SK-N-SH (cell line): ENCODE measurements at regions not wholly inside any gene's neighbourhood (a gene's known extent, or its start where the extent isn't known, plus 50 kb on each side); places are given as distances from the start of the nearest gene placed in this dataset.

Experiments
- CTCF ChIA-PET: fragments of 300-600, 350-600 bp; formaldehyde crosslinking; extraction: SDS; loops from one replicate; lab custom pipeline; 2021; lab: Yijun Ruan, JAX
- POLR2A ChIA-PET: fragments of 350-600 bp; sonication (Branson Sonifier 250); formaldehyde crosslinking; extraction: SDS; loops from one replicate; lab custom pipeline; 2020; ENCODE audit warnings: antibody characterized with exemption, inconsistent platforms; lab: Yijun Ruan, JAX
- DNase-seq: peaks from one replicate; pipeline ENCODE4 v3.0.0; 2012
- H2AFZ ChIP-seq: fragments of 200-600 bp; sonication (generic); 2 replicates; pipeline ENCODE4 v1.8.1; 2016; ENCODE audit warnings: antibody characterized with exemption, mild to moderate bottlenecking, low read depth
- H3F3A ChIP-seq: fragments of 200-600 bp; sonication (generic); replicated peaks from 2 replicates; pipeline ENCODE3; 2016; ENCODE audit warnings: antibody characterized with exemption, mild to moderate bottlenecking; ENCODE audit not compliant: insufficient read depth
- H3K27ac ChIP-seq, 2 experiments: fragments of 200-500 bp in 1 of 2; fragments of 200-600 bp in 1 of 2; sonication (Bioruptor generic) in 1 of 2; sonication (generic), shearing (Covaris generic) in 1 of 2; 2 replicates each; pipeline versions ENCODE4 v1.5.1 to v1.6.1; 2014 to 2016; ENCODE audit warnings: low read depth in 2 of 2, inconsistent platforms in 1 of 2, low read length in 1 of 2, mild to moderate bottlenecking in 1 of 2, mixed read lengths in 1 of 2
- H3K27me3 ChIP-seq: fragments of 200-600 bp; sonication (generic), shearing (Covaris generic); 2 replicates; pipeline ENCODE4 v1.6.1; 2016; ENCODE audit warnings: mixed run types; ENCODE audit not compliant: insufficient read depth
- H3K36me3 ChIP-seq, 2 experiments: fragments of 200-500 bp in 1 of 2; fragments of 200-600 bp in 1 of 2; sonication (Bioruptor generic) in 1 of 2; sonication (generic) in 1 of 2; replicated peaks in 1 of 2; 2 replicates each; pipeline versions ENCODE3 to v1.5.1; 2014 to 2016; ENCODE audit warnings: low read length in 1 of 2, mild to moderate bottlenecking in 1 of 2; ENCODE audit not compliant: insufficient read depth in 2 of 2, control insufficient read depth in 1 of 2
- H3K4me1 ChIP-seq, 2 experiments: fragments of 200-500 bp in 1 of 2; fragments of 200-600 bp in 1 of 2; sonication (Bioruptor generic) in 1 of 2; sonication (generic), shearing (Covaris generic) in 1 of 2; 2 replicates each; pipeline versions ENCODE4 v1.5.1 to v1.6.1; 2014 to 2016; ENCODE audit warnings: low read depth in 1 of 2, low read length in 1 of 2, mixed run types in 1 of 2; ENCODE audit not compliant: insufficient read depth in 2 of 2, control insufficient read depth in 1 of 2
- H3K4me2 ChIP-seq: fragments of 200-600 bp; sonication (generic), shearing (Covaris generic); 2 replicates; pipeline ENCODE4 v1.6.1; 2017; ENCODE audit warnings: mixed run types
- H3K4me3 ChIP-seq, 2 experiments: fragments of 200-500 bp in 1 of 2; fragments of 200-600 bp in 1 of 2; sonication (Bioruptor generic) in 1 of 2; sonication (generic), shearing (Covaris generic) in 1 of 2; 2 replicates each; pipeline versions ENCODE4 v1.5.1 to v1.8.1; 2014 to 2016; ENCODE audit warnings: low read depth in 2 of 2, inconsistent platforms in 1 of 2, low read length in 1 of 2, mild to moderate bottlenecking in 1 of 2, mixed read lengths in 1 of 2, moderate library complexity in 1 of 2
- H3K79me2 ChIP-seq: fragments of 200-600 bp; sonication (generic); 2 replicates; pipeline ENCODE4 v1.8.1; 2017; ENCODE audit warnings: mild to moderate bottlenecking; ENCODE audit not compliant: insufficient read depth
- H3K9ac ChIP-seq: fragments of 200-600 bp; sonication (generic); 2 replicates; pipeline ENCODE4 v1.6.1; 2017; ENCODE audit warnings: mixed run types
- H3K9me2 ChIP-seq: fragments of 200-600 bp; sonication (generic); 2 replicates; pipeline ENCODE4 v1.6.1; 2017; ENCODE audit warnings: mixed run types
- H3K9me3 ChIP-seq: fragments of 200-600 bp; sonication (generic); 2 replicates; pipeline ENCODE4 v1.6.1; 2017; ENCODE audit warnings: mixed run types, mild to moderate bottlenecking, moderate library complexity
- H4K20me1 ChIP-seq: fragments of 200-600 bp; sonication (generic); 2 replicates; pipeline ENCODE4 v1.6.1; 2017; ENCODE audit warnings: mild to moderate bottlenecking, mixed run types; ENCODE audit not compliant: insufficient read depth
- CHD2 ChIP-seq: fragments of 150-350 bp; IDR thresholded peaks from 2 replicates; pipeline ENCODE4 v1.6.1; 2018; ENCODE audit warnings: low read length; ENCODE audit not compliant: partially characterized antibody
- ELF1 ChIP-seq: IDR thresholded peaks from 2 replicates; pipeline ENCODE4 v1.4.0; 2012
- EP300 ChIP-seq, 2 experiments: IDR thresholded peaks; 2 replicates each; pipeline versions ENCODE4 v1.4.0 to v1.6.1; 2012; ENCODE audit warnings: borderline replicate concordance in 1 of 2, low read depth in 1 of 2, low read length in 1 of 2
- FOSL2 ChIP-seq: IDR thresholded peaks from 2 replicates; pipeline ENCODE4 v1.4.0; 2012; ENCODE audit warnings: low read depth, mild to moderate bottlenecking, moderate library complexity, borderline replicate concordance
- FOXM1 ChIP-seq: IDR thresholded peaks from 2 replicates; pipeline ENCODE4 v1.4.0; 2012; ENCODE audit warnings: low read depth, mild to moderate bottlenecking
- GABPA ChIP-seq: IDR thresholded peaks from 2 replicates; pipeline ENCODE4 v1.4.0; 2012; ENCODE audit warnings: low read depth, mild to moderate bottlenecking
- IRF3 ChIP-seq: fragments of 150-350 bp; IDR thresholded peaks from 2 replicates; pipeline ENCODE4 v1.6.1; 2016; ENCODE audit warnings: mild to moderate bottlenecking, low read depth, low read length
- JUND ChIP-seq: IDR thresholded peaks from 2 replicates; pipeline ENCODE4 v1.4.0; 2012
- MEF2A ChIP-seq: IDR thresholded peaks from 2 replicates; pipeline ENCODE4 v1.4.0; 2012; ENCODE audit warnings: low read depth, borderline replicate concordance
- MXI1 ChIP-seq: IDR thresholded peaks from 2 replicates; pipeline ENCODE4 v1.6.1; 2012; ENCODE audit warnings: mild to moderate bottlenecking, low read depth, low read length, improper control_type of control experiment
- NFIC ChIP-seq: IDR thresholded peaks from 2 replicates; pipeline ENCODE4 v1.4.0; 2012; ENCODE audit warnings: borderline replicate concordance
- POLR2AphosphoS5 ChIP-seq: IDR thresholded peaks from 2 replicates; pipeline ENCODE4 v1.6.1; 2012; ENCODE audit warnings: low read depth, low read length
- RAD21 ChIP-seq: IDR thresholded peaks from 2 replicates; pipeline ENCODE4 v1.6.1; 2012; ENCODE audit warnings: mild to moderate bottlenecking, low read length
- RCOR1 ChIP-seq: fragments of 150-350 bp; IDR thresholded peaks from 2 replicates; pipeline ENCODE4 v1.6.1; 2017; ENCODE audit warnings: antibody characterized with exemption, low read length
- REST ChIP-seq: IDR thresholded peaks from 2 replicates; pipeline ENCODE4 v1.6.1; 2012; ENCODE audit warnings: mild to moderate bottlenecking, low read depth, low read length, moderate library complexity
- RFX5 ChIP-seq: IDR thresholded peaks from 2 replicates; pipeline ENCODE4 v1.6.1; 2012; ENCODE audit warnings: mild to moderate bottlenecking, improper control_type of control experiment, low read length
- RXRA ChIP-seq: IDR thresholded peaks from 2 replicates; pipeline ENCODE4 v1.4.0; 2012; ENCODE audit warnings: low read depth, mild to moderate bottlenecking, borderline replicate concordance
- SIN3A ChIP-seq: IDR thresholded peaks from 2 replicates; pipeline ENCODE4 v1.6.1; 2012; ENCODE audit warnings: low read depth, mild to moderate bottlenecking, low read length, moderate library complexity, borderline replicate concordance
- SMC3 ChIP-seq: IDR thresholded peaks from 2 replicates; pipeline ENCODE4 v1.6.1; 2012; ENCODE audit warnings: low read depth, low read length, improper control_type of control experiment
- TCF12 ChIP-seq: IDR thresholded peaks from 2 replicates; pipeline ENCODE4 v1.4.0; 2012
- TEAD4 ChIP-seq: IDR thresholded peaks from 2 replicates; pipeline ENCODE4 v1.4.0; 2012; ENCODE audit warnings: mild to moderate bottlenecking, borderline replicate concordance; ENCODE audit not compliant: insufficient read depth
- USF1 ChIP-seq: IDR thresholded peaks from 2 replicates; pipeline ENCODE4 v1.4.0; 2012; ENCODE audit warnings: low read depth, borderline replicate concordance
- WGBS: methylation state at CpG from one replicate; pipeline ENCODE4 v1.1.6; 2017; ENCODE audit warnings: low lambda C conversion rate; 5-methylcytosine and 5-hydroxymethylcytosine counted together
- TF ChIP-seq, protein P1 (sequence below): IDR thresholded peaks from 2 replicates; pipeline ENCODE4 v1.4.0; 2012; ENCODE audit warnings: low read depth
- TF ChIP-seq, protein P2 (sequence below): IDR thresholded peaks from 2 replicates; pipeline ENCODE4 v1.4.0; 2012; ENCODE audit warnings: low read depth, borderline replicate concordance
- TF ChIP-seq, protein P3 (sequence below): fragments of 200-600 bp; sonication (generic); IDR thresholded peaks from 2 replicates; pipeline ENCODE4 v1.6.1; 2017; ENCODE audit warnings: antibody characterized with exemption, mild to moderate bottlenecking, moderate library complexity

GRCh38 chr16:17768257-17768656 lies 297.5 kb upstream of the XYLT1 start:
- Histone ChIP-seq H4K20me1 (no peaks in the 10 kb centered on the region), H3K27ac (peak overlapping the region; percentile 17 to 87; a peak in 3 of 4 replicates), H3K79me2 (no peaks in the 10 kb centered on the region), H2AFZ (no peak overlapping the region), H3K4me3 (no peak overlapping the region), H3K36me3 (no peaks in the 10 kb centered on the region), H3F3A (peaks cover 4% of the 10 kb centered on the region), H3K4me2 (no peak overlapping the region; the same call in 1 of the 2 replicates), H3K9me3 (no peaks in the 10 kb centered on the region), H3K9me2 (no peaks in the 10 kb centered on the region), H3K9ac (peak overlapping the region; percentile 36; the same call in 1 of the 2 replicates), H3K4me1 (peaks cover 0 to 3% of the 10 kb centered on the region in 2 experiments; a peak in 1 of 4 replicates), H3K27me3 (no peaks in the 10 kb centered on the region)
- no peak for DNase-seq
- 10% methylated on average over 1 of the region's 1 CpG for WGBS
- CTCF ChIA-PET = interaction anchor here (0.6 to 1.0 kb wide), 2 partner anchors 161 to 1149 kb away, joined by 3 read pairs; no protein-coding TSS in a partner anchor
- POLR2A ChIA-PET = no interaction called here
- TF ChIP-seq RFX5 (no peak), TCF12 (peak; percentile 93), FOSL2 (peak; percentile 92), EP300 (IDR thresholded peaks at IDR 0.05; ENCODE audit: borderline replicate concordance in 1 of 2, low read depth in 1 of 2, low read length in 1 of 2) (peak in 1 of 2 experiments; percentile 91; a peak in 2 of 4 replicates), RAD21 (no peak), CHD2 (no peak), IRF3 (no peak), SMC3 (no peak), MXI1 (no peak), TEAD4 (peak; percentile 90), POLR2AphosphoS5 (peak; percentile 51; the same call in 1 of the 2 replicates), NFIC (peak; percentile 91), FOXM1 (peak; percentile 39; the same call in 1 of the 2 replicates), REST (0 out of 2 replicates have a peak, but pooled peaks have one; percentile 38), RCOR1 (no peak), GABPA (no peak), MEF2A (0 out of 2 replicates have a peak, but pooled peaks have one; percentile 59), RXRA (0 out of 2 replicates have a peak, but pooled peaks have one; percentile 64), JUND (peak; percentile 94), SIN3A (0 out of 2 replicates have a peak, but pooled peaks have one; percentile 33), ELF1 (0 out of 2 replicates have a peak, but pooled peaks have one; percentile 21), USF1 (no peak)
- TF ChIP-seq, protein P1, sequence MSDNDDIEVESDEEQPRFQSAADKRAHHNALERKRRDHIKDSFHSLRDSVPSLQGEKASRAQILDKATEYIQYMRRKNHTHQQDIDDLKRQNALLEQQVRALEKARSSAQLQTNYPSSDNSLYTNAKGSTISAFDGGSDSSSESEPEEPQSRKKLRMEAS = 0 out of 2 replicates have a peak, but pooled peaks have one; percentile 13
- TF ChIP-seq, protein P2, sequence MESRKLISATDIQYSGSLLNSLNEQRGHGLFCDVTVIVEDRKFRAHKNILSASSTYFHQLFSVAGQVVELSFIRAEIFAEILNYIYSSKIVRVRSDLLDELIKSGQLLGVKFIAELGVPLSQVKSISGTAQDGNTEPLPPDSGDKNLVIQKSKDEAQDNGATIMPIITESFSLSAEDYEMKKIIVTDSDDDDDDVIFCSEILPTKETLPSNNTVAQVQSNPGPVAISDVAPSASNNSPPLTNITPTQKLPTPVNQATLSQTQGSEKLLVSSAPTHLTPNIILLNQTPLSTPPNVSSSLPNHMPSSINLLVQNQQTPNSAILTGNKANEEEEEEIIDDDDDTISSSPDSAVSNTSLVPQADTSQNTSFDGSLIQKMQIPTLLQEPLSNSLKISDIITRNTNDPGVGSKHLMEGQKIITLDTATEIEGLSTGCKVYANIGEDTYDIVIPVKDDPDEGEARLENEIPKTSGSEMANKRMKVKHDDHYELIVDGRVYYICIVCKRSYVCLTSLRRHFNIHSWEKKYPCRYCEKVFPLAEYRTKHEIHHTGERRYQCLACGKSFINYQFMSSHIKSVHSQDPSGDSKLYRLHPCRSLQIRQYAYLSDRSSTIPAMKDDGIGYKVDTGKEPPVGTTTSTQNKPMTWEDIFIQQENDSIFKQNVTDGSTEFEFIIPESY = peak; percentile 63; the same call in 1 of the 2 replicates
- TF ChIP-seq, protein P3, sequence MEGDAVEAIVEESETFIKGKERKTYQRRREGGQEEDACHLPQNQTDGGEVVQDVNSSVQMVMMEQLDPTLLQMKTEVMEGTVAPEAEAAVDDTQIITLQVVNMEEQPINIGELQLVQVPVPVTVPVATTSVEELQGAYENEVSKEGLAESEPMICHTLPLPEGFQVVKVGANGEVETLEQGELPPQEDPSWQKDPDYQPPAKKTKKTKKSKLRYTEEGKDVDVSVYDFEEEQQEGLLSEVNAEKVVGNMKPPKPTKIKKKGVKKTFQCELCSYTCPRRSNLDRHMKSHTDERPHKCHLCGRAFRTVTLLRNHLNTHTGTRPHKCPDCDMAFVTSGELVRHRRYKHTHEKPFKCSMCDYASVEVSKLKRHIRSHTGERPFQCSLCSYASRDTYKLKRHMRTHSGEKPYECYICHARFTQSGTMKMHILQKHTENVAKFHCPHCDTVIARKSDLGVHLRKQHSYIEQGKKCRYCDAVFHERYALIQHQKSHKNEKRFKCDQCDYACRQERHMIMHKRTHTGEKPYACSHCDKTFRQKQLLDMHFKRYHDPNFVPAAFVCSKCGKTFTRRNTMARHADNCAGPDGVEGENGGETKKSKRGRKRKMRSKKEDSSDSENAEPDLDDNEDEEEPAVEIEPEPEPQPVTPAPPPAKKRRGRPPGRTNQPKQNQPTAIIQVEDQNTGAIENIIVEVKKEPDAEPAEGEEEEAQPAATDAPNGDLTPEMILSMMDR = no peak
